ENCODE measurements at regions not wholly inside any gene's neighbourhood (a gene's known extent, or its start where the extent isn't known, plus 50 kb on each side); places are given as distances from the start of the nearest gene placed in this dataset.

- no peak overlapping the region for H3K4me3 ChIP-seq
- H3K9ac ChIP-seq (ENCODE audit: insufficient read depth in 1 of 2, low read length in 2 of 2), result no peak overlapping the region
- ATAC-seq (ENCODE audit: insufficient read depth, low FRiP score), result no peak
- no peak for TF ChIP-seq CTCF (IDR thresholded peaks at IDR 0.05; ENCODE audit: control extremely low read depth, extremely low read depth)
- no peak for DNase-seq
- H3K36me3 ChIP-seq (ENCODE audit: control insufficient read depth in 4 of 4, insufficient read depth in 4 of 4, low read length in 4 of 4), result no peaks in the 10 kb centered on the region
- H3K27me3 ChIP-seq (ENCODE audit: control insufficient read depth in 3 of 3, insufficient read depth in 3 of 3, low read length in 2 of 3), result peaks cover 0 to 2% (median under 1%) of the 10 kb centered on the region in 3 donors
- 49 to 63% methylated on average over 3 of the region's 3 CpGs for WGBS, 2 donors
- H3K4me1 ChIP-seq (ENCODE audit: control insufficient read depth in 5 of 5, insufficient read depth in 5 of 5, low read length in 5 of 5), result no peaks in the 10 kb centered on the region
- no peak overlapping the region for H3K27ac ChIP-seq (ENCODE audit: low read depth in 1 of 2, low read length in 1 of 2)
- peaks cover 0 to 2% (median 0%) of the 10 kb centered on the region in 4 donors for H3K9me3 ChIP-seq (ENCODE audit: control insufficient read depth in 4 of 4, insufficient read depth in 3 of 4, low read length in 3 of 4)
Measured at GRCh38 chrX:87727620-87728019, 210.0 kb downstream of the KLHL4 start.

GRCh38 chrX:87728024-87728423 is 210.4 kb downstream of the KLHL4 start:
- WGBS, 2 donors, result 65 to 93% methylated on average over 8 to 9 of the region's 9 CpGs
- TF ChIP-seq CTCF (IDR thresholded peaks at IDR 0.05; ENCODE audit: control extremely low read depth, extremely low read depth), result no peak
- ATAC-seq (ENCODE audit: insufficient read depth, low FRiP score), result no peak

GRCh38 chrX:87728459-87728858 is 210.9 kb downstream of the KLHL4 start:
- Histone ChIP-seq H3K27me3 (ENCODE audit: control insufficient read depth in 3 of 3, insufficient read depth in 3 of 3, low read length in 2 of 3) (peaks cover 0 to 2% (median 0%) of the 10 kb centered on the region in 3 donors), H3K4me3 (no peak overlapping the region), H3K9ac (ENCODE audit: insufficient read depth in 1 of 2, low read length in 2 of 2) (no peak overlapping the region), H3K4me1 (ENCODE audit: control insufficient read depth in 5 of 5, insufficient read depth in 5 of 5, low read length in 5 of 5) (no peaks in the 10 kb centered on the region), H3K27ac (ENCODE audit: low read depth in 1 of 2, low read length in 1 of 2) (no peak overlapping the region), H3K36me3 (ENCODE audit: control insufficient read depth in 4 of 4, insufficient read depth in 4 of 4, low read length in 4 of 4) (no peaks in the 10 kb centered on the region), H3K9me3 (ENCODE audit: control insufficient read depth in 4 of 4, insufficient read depth in 3 of 4, low read length in 3 of 4) (peaks cover 0 to 2% (median 0%) of the 10 kb centered on the region in 4 donors)
- no peak for TF ChIP-seq CTCF (IDR thresholded peaks at IDR 0.05; ENCODE audit: control extremely low read depth, extremely low read depth)
- 90 to 98% methylated on average over 7 of the region's 7 CpGs for whole genome bisulfite sequencing, 2 donors
- ATAC-seq (ENCODE audit: insufficient read depth, low FRiP score) (no peak), DNase-seq (no peak)

More at GRCh38 chrX:87728024-87728423, 210.4 kb downstream of the KLHL4 start:
- no peak for DNase-seq
- Histone ChIP-seq H3K9ac (ENCODE audit: insufficient read depth in 1 of 2, low read length in 2 of 2) (no peak overlapping the region), H3K4me3 (no peak overlapping the region), H3K36me3 (ENCODE audit: control insufficient read depth in 4 of 4, insufficient read depth in 4 of 4, low read length in 4 of 4) (no peaks in the 10 kb centered on the region), H3K4me1 (ENCODE audit: control insufficient read depth in 5 of 5, insufficient read depth in 5 of 5, low read length in 5 of 5) (no peaks in the 10 kb centered on the region), H3K9me3 (ENCODE audit: control insufficient read depth in 4 of 4, insufficient read depth in 3 of 4, low read length in 3 of 4) (peaks cover 0 to 2% (median 0%) of the 10 kb centered on the region in 4 donors), H3K27ac (ENCODE audit: low read depth in 1 of 2, low read length in 1 of 2) (no peak overlapping the region), H3K27me3 (ENCODE audit: control insufficient read depth in 3 of 3, insufficient read depth in 3 of 3, low read length in 2 of 3) (peaks cover 0 to 2% (median 0%) of the 10 kb centered on the region in 3 donors)

GRCh38 chrX:87732133-87732532 is 214.5 kb downstream of the KLHL4 start:
- Histone ChIP-seq H3K9me3 (ENCODE audit: control insufficient read depth in 4 of 4, insufficient read depth in 3 of 4, low read length in 3 of 4) (peaks cover 0 to 2% (median 0%) of the 10 kb centered on the region in 4 donors), H3K4me3 (no peak overlapping the region), H3K36me3 (ENCODE audit: control insufficient read depth in 4 of 4, insufficient read depth in 4 of 4, low read length in 4 of 4) (no peaks in the 10 kb centered on the region), H3K9ac (ENCODE audit: insufficient read depth in 1 of 2, low read length in 2 of 2) (no peak overlapping the region), H3K27ac (ENCODE audit: low read depth in 1 of 2, low read length in 1 of 2) (no peak overlapping the region), H3K4me1 (ENCODE audit: control insufficient read depth in 5 of 5, insufficient read depth in 5 of 5, low read length in 5 of 5) (no peaks in the 10 kb centered on the region), H3K27me3 (ENCODE audit: control insufficient read depth in 3 of 3, insufficient read depth in 3 of 3, low read length in 2 of 3) (peaks cover 0 to 8% (median 4%) of the 10 kb centered on the region in 3 donors)
- no peak for ATAC-seq (ENCODE audit: insufficient read depth, low FRiP score)
- TF ChIP-seq CTCF (IDR thresholded peaks at IDR 0.05; ENCODE audit: control extremely low read depth, extremely low read depth), result no peak
- no peak for DNase-seq

Measured in lung (tissue), 11 donors.